Common myeloid progenitor, CD34-positive (primary cell): ENCODE measurements at regions not wholly inside any gene's neighbourhood (a gene's known extent, or its start where the extent isn't known, plus 50 kb on each side); places are given as distances from the start of the nearest gene placed in this dataset.
"Not testable (repeated sequence)": the region's sequence is repeated elsewhere in the genome, so short reads cannot be mapped to it uniquely, and the experiment has no call there.

ENCODE experiments used
- CTCF ChIA-PET: fragments of 350-600 bp; sonication (Branson Sonifier 250); formaldehyde crosslinking; loops from one replicate; lab custom pipeline; 2021; ENCODE audit warnings: antibody characterized with exemption; lab: Charles Lee
- POLR2A ChIA-PET: fragments of 350-600 bp; sonication (Branson Sonifier 250); formaldehyde crosslinking; loops from one replicate; lab custom pipeline; 2021; ENCODE audit warnings: antibody characterized with exemption; lab: Charles Lee
- DNase-seq, 3 donors: peaks; one replicate each; pipeline versions ENCODE4 v3.0.0 to v3.0.0-alpha.2; 2013
- H3K27ac ChIP-seq, 2 experiments: 1 replicate in 1 of 2; 2 replicates in 1 of 2; pipeline ENCODE4 v1.7.0; 2013; ENCODE audit warnings: inconsistent platforms in 2 of 2, low read length in 2 of 2, mild to moderate bottlenecking in 2 of 2, low read depth in 1 of 2, moderate library complexity in 1 of 2; ENCODE audit not compliant: severe bottlenecking in 2 of 2, insufficient read depth in 1 of 2, poor library complexity in 1 of 2
- H3K27me3 ChIP-seq, 5 experiments: replicated peaks in 2 of 5; 1 replicate in 3 of 5; 2 replicates in 2 of 5; pipeline versions ENCODE4 v1.6.1 to v1.7.0; 2013; ENCODE audit warnings: low read length in 4 of 5, mild to moderate bottlenecking in 2 of 5, moderate library complexity in 2 of 5, inconsistent platforms in 1 of 5; ENCODE audit not compliant: insufficient read depth in 5 of 5, control insufficient read depth in 4 of 5
- H3K36me3 ChIP-seq, 4 experiments: 1 replicate in 2 of 4; 2 replicates in 2 of 4; pipeline versions ENCODE4 v1.6.1 to v1.7.0; 2013; ENCODE audit warnings: low read length in 3 of 4, control low read depth in 1 of 4, mild to moderate bottlenecking in 1 of 4; ENCODE audit not compliant: control insufficient read depth in 4 of 4, insufficient read depth in 4 of 4
- H3K4me1 ChIP-seq, 4 experiments: 1 replicate in 3 of 4; 2 replicates in 1 of 4; pipeline versions ENCODE4 v1.6.1 to v1.7.1; 2013; ENCODE audit warnings: low read length in 3 of 4, mild to moderate bottlenecking in 3 of 4, control low read depth in 1 of 4, inconsistent platforms in 1 of 4, moderate library complexity in 1 of 4; ENCODE audit not compliant: control insufficient read depth in 4 of 4, insufficient read depth in 4 of 4; ENCODE audit errors: control extremely low read depth in 1 of 4
- H3K4me3 ChIP-seq, 7 experiments: 1 replicate in 4 of 7; 2 replicates in 3 of 7; pipeline versions ENCODE4 v1.5.1 to v1.7.0; 2013; ENCODE audit warnings: mild to moderate bottlenecking in 7 of 7, low read length in 6 of 7, moderate library complexity in 6 of 7, inconsistent platforms in 2 of 7, low read depth in 2 of 7, control low read depth in 1 of 7; ENCODE audit not compliant: insufficient read depth in 4 of 7, control insufficient read depth in 1 of 7; ENCODE audit errors: extremely low read depth in 1 of 7
- H3K9me3 ChIP-seq, 5 experiments: 1 replicate in 4 of 5; 2 replicates in 1 of 5; pipeline versions ENCODE4 v1.6.1 to v1.7.1; 2013; ENCODE audit warnings: low read length in 4 of 5, mild to moderate bottlenecking in 2 of 5, inconsistent platforms in 1 of 5, low read depth in 1 of 5, moderate library complexity in 1 of 5; ENCODE audit not compliant: control insufficient read depth in 4 of 5, insufficient read depth in 2 of 5; ENCODE audit errors: control extremely low read depth in 1 of 5
- WGBS: methylation state at CpG from one replicate; pipeline ENCODE4 v1.1.5; 2013; ENCODE audit not compliant: insufficient coverage; 5-methylcytosine and 5-hydroxymethylcytosine counted together

- DNase-seq: no peak
- POLR2A ChIA-PET: no interaction called here
- no peaks in the 10 kb centered on the region for H3K27me3 ChIP-seq
- no peaks in the 10 kb centered on the region for H3K36me3 ChIP-seq
- no peaks in the 10 kb centered on the region for H3K9me3 ChIP-seq
- H3K27ac ChIP-seq: no peak overlapping the region
- WGBS: no CpG with 5 or more reads among the region's 2 CpGs
- H3K4me1 ChIP-seq: no peaks in the 10 kb centered on the region
- CTCF ChIA-PET: no interaction called here
- H3K4me3 ChIP-seq: no peak overlapping the region
Observed at GRCh38 chr6:122903266-122903915, 92.6 kb upstream of the CLVS2 start.

DNA sequence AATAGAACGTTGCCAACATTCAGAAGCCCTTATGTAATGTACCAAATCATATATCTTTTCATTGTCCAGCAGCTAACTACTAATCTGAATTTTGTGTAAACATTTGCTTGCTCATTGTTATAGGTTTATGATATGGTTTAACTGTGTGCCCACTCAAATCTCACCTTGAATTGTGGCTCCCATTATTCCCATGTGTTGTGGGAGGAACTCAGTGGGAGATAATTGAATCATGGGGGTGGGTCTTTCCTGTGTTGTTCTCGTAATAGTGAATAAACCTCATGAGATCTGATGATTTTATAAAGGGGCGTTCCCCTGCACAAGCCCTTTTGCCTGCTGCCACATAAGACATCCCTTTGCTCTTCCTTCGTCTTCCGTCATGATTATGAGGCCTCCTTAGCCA lies 91.9 kb upstream of the CLVS2 start:
- Histone ChIP-seq H3K27ac (no peak overlapping the region), H3K36me3 (no peaks in the 10 kb centered on the region), H3K27me3 (no peaks in the 10 kb centered on the region), H3K4me3 (no peak overlapping the region), H3K4me1 (no peaks in the 10 kb centered on the region), H3K9me3 (no peaks in the 10 kb centered on the region)
- ChIA-PET POLR2A (no interaction called here), CTCF (no interaction called here)
- no peak for DNase-seq
- WGBS: 95% methylated on average over 3 of the region's 5 CpGs

DNA sequence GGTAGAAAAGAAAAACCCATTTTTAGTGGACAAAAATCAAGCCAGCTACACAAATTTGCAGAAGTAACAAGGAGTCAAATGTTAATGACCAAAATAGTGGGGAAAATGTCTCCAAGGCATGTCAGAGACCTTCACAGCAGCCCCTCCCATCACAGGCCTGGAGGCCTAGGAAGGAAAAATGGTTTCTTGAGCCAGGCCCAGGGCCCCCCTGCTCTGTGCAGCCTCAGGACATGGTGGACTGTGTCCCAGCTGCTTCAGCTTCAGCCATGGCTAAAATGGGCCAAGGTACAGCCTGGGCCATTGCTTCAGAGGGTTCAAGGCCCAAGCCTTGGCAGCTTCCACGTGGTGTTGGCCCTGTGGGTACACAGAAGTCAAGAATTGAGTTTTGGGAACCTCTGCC lies 82.5 kb upstream of the CLVS2 start:
- H3K9me3 ChIP-seq: peaks cover 0 to 5% (median 0%) of the 10 kb centered on the region in 5 experiments
- no peaks in the 10 kb centered on the region for H3K27me3 ChIP-seq
- H3K4me3 ChIP-seq: no peak overlapping the region
- POLR2A ChIA-PET: no interaction called here
- no peaks in the 10 kb centered on the region for H3K36me3 ChIP-seq
- CTCF ChIA-PET: no interaction called here
- WGBS: 18% methylated on average over 1 of the region's 1 CpG
- no peak overlapping the region for H3K27ac ChIP-seq
- DNase-seq: no peak
- no peaks in the 10 kb centered on the region for H3K4me1 ChIP-seq

GRCh38 chr6:122918714-122919113 lies 77.3 kb upstream of the CLVS2 start:
- no peak overlapping the region for H3K27ac ChIP-seq
- POLR2A ChIA-PET: no interaction called here
- CTCF ChIA-PET: no interaction called here

GRCh38 chr6:122930252-122931180 lies 65.5 kb upstream of the CLVS2 start:
- Histone ChIP-seq H3K9me3 (no peaks in the 10 kb centered on the region), H3K36me3 (no peaks in the 10 kb centered on the region), H3K4me1 (no peaks in the 10 kb centered on the region), H3K27me3 (no peaks in the 10 kb centered on the region), H3K4me3 (no peak overlapping the region), H3K27ac (no peak overlapping the region)
- ChIA-PET POLR2A (no interaction called here), CTCF (no interaction called here)
- 93% methylated on average over 2 of the region's 3 CpGs for WGBS
- no peak for DNase-seq

More at GRCh38 chr6:122918714-122919113, 77.3 kb upstream of the CLVS2 start:
- Histone ChIP-seq H3K4me3 (no peak overlapping the region), H3K27me3 (no peaks in the 10 kb centered on the region), H3K4me1 (no peaks in the 10 kb centered on the region), H3K9me3 (peaks cover 0 to 5% (median 0%) of the 10 kb centered on the region in 5 experiments), H3K36me3 (no peaks in the 10 kb centered on the region)
- DNase-seq: no peak

DNA sequence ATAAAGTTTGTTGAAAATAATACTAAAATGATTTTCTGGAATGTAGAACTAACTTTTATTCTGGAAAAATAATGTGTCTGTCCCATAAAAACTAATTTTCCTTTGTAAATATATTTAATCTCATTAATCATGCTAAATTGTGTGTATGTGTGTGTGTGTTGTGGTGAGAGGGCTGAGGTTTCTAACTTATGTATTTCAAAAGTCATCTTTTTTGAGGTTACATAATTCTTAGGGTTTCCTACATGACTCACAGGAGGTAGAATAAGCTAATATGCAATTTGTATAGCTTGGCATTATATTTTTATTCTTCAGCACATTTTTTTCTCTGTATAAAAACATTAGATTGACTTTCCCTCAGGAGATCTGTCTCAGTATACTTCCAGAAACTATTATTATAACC lies 64.1 kb upstream of the CLVS2 start:
- Histone ChIP-seq H3K9me3 (no peaks in the 10 kb centered on the region), H3K4me1 (no peaks in the 10 kb centered on the region), H3K27ac (no peak overlapping the region), H3K27me3 (no peaks in the 10 kb centered on the region), H3K4me3 (no peak overlapping the region), H3K36me3 (no peaks in the 10 kb centered on the region)
- no peak for DNase-seq
- POLR2A ChIA-PET: no interaction called here
- CTCF ChIA-PET: no interaction called here

DNA sequence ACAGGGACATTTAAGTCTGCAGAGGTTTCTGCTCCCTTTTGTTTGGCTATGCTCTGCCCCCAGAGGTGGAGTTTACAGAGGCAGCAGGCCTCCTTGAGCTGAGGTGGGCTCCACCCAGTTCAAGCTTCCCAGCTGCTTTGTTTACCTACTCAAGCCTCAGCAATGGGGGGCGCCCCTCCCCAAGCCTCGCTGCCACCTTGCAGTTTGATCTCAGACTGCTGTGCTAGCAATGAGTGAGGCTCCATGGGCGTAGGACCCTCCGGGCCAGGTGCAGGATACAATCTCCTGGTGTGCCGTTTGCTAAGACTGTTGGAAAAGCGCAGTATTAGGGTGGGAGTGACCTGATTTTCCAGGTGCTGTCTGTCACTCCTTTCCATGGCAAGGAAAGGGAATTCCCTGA lies 51.1 kb upstream of the CLVS2 start:
- 96% methylated on average over 4 of the region's 6 CpGs for WGBS

More for the DNA sequence above, 51.1 kb upstream of the CLVS2 start:
- POLR2A ChIA-PET, H3K27ac ChIP-seq, H3K36me3 ChIP-seq, H3K4me3 ChIP-seq, DNase-seq, H3K4me1 ChIP-seq, H3K27me3 ChIP-seq, H3K9me3 ChIP-seq, CTCF ChIA-PET: not testable (repeated sequence)
